H1 (cell line): ENCODE measurements at regions not wholly inside any gene's neighbourhood (a gene's known extent, or its start where the extent isn't known, plus 50 kb on each side); places are given as distances from the start of the nearest gene placed in this dataset.

Source experiments
- CTCF ChIA-PET: fragments of 300-600 bp; sonication (Branson Sonifier 250); formaldehyde crosslinking; loops from one replicate; lab custom pipeline; 2021; ENCODE audit not compliant: partially characterized antibody; lab: Charles Lee
- POLR2A ChIA-PET: fragments of 300-600 bp; sonication (Branson Sonifier 250); formaldehyde crosslinking; loops from one replicate; lab custom pipeline; 2021; ENCODE audit warnings: inconsistent platforms; ENCODE audit not compliant: partially characterized antibody; lab: Charles Lee
- DNase-seq, 2 experiments: peaks; one replicate each; pipeline versions ENCODE4 v3.0.0 to v3.0.0-alpha.2; 2010 to 2022; ENCODE audit warnings: low spot score in 2 of 2, low read depth in 1 of 2, mixed read lengths in 1 of 2
- FAIRE-seq: peaks from 2 replicates; lab custom pipeline; 2011; peaks lifted over from hg19 to GRCh38; lab: Jason Lieb, UNC
- H2AFZ ChIP-seq: 2 replicates; pipeline ENCODE4 v1.8.1; 2012; ENCODE audit warnings: low read length, inconsistent platforms
- H2AK5ac ChIP-seq: 2 replicates; pipeline ENCODE4 v1.6.1; 2013; ENCODE audit warnings: low read depth, low read length
- H2BK120ac ChIP-seq: replicated peaks from 2 replicates; pipeline ENCODE3; 2013; ENCODE audit warnings: low read depth, low read length, inconsistent platforms
- H2BK12ac ChIP-seq: 2 replicates; pipeline ENCODE4 v1.6.1; 2013; ENCODE audit warnings: low read depth, low read length
- H2BK15ac ChIP-seq: 2 replicates; pipeline ENCODE4 v1.6.1; 2013; ENCODE audit warnings: low read length
- H2BK20ac ChIP-seq: 2 replicates; pipeline ENCODE4 v1.6.1; 2013; ENCODE audit warnings: low read length
- H2BK5ac ChIP-seq: 2 replicates; pipeline ENCODE4 v1.6.1; 2013; ENCODE audit warnings: low read depth, low read length
- H3K14ac ChIP-seq: 2 replicates; pipeline ENCODE4 v1.6.1; 2013; ENCODE audit warnings: inconsistent platforms; ENCODE audit not compliant: insufficient read length
- H3K18ac ChIP-seq: 2 replicates; pipeline ENCODE4 v1.6.1; 2013; ENCODE audit warnings: low read length; ENCODE audit errors: extremely low read depth
- H3K23ac ChIP-seq: 2 replicates; pipeline ENCODE4 v1.6.1; 2013; ENCODE audit warnings: inconsistent platforms; ENCODE audit not compliant: insufficient read length
- H3K23me2 ChIP-seq: 2 replicates; pipeline ENCODE4 v1.6.1; 2013; ENCODE audit warnings: low read depth, low read length
- H3K27ac ChIP-seq: 2 replicates; pipeline ENCODE4 v1.6.1; 2011; ENCODE audit warnings: low read depth, low read length, inconsistent platforms
- H3K27me3 ChIP-seq, 4 experiments: replicated peaks in 1 of 4; 1 replicate in 1 of 4; 2 replicates in 3 of 4; pipeline versions ENCODE4 v1.6.1 to v1.8.1; 2011 to 2013; ENCODE audit warnings: low read length in 3 of 4, mild to moderate bottlenecking in 3 of 4, inconsistent platforms in 2 of 4, mixed read lengths in 2 of 4, moderate library complexity in 1 of 4; ENCODE audit not compliant: control insufficient read depth in 3 of 4, insufficient read depth in 3 of 4; ENCODE audit errors: extremely low read depth in 1 of 4
- H3K36me3 ChIP-seq, 4 experiments: 2 replicates each; pipeline versions ENCODE4 v1.6.1 to v1.8.1; 2011 to 2013; ENCODE audit warnings: mild to moderate bottlenecking in 4 of 4, low read length in 3 of 4, moderate library complexity in 2 of 4, control low read depth in 1 of 4, inconsistent platforms in 1 of 4; ENCODE audit not compliant: insufficient read depth in 4 of 4, control insufficient read depth in 2 of 4
- H3K4ac ChIP-seq: replicated peaks from 2 replicates; pipeline ENCODE3; 2013; ENCODE audit warnings: low read length, low read depth, mixed read lengths, inconsistent platforms; ENCODE audit not compliant: insufficient read length
- H3K4me1 ChIP-seq, 4 experiments: replicated peaks in 1 of 4; 1 replicate in 1 of 4; 2 replicates in 3 of 4; pipeline versions ENCODE4 v1.6.1 to v1.8.1; 2011 to 2013; ENCODE audit warnings: low read length in 3 of 4, inconsistent platforms in 2 of 4, mixed read lengths in 1 of 4; ENCODE audit not compliant: insufficient read depth in 4 of 4, control insufficient read depth in 3 of 4
- H3K4me2 ChIP-seq, 2 experiments: 2 replicates each; pipeline versions ENCODE4 v1.6.1 to v1.8.1; 2011 to 2013; ENCODE audit warnings: low read depth in 2 of 2, low read length in 2 of 2, control low read depth in 1 of 2, inconsistent platforms in 1 of 2, mild to moderate bottlenecking in 1 of 2; ENCODE audit not compliant: insufficient read depth in 1 of 2
- H3K4me3 ChIP-seq, 4 experiments: fragments of 200-600, 300-600 bp in 1 of 4; sonication (generic), shearing (Covaris generic), sonication (Bioruptor Twin) in 1 of 4; 2 replicates each; pipeline versions ENCODE4 v1.5.1 to v1.8.1; 2011 to 2016; ENCODE audit warnings: low read length in 4 of 4, low read depth in 3 of 4, control low read depth in 2 of 4, inconsistent platforms in 2 of 4, mild to moderate bottlenecking in 2 of 4, mixed read lengths in 1 of 4, moderate library complexity in 1 of 4; ENCODE audit not compliant: insufficient read depth in 2 of 4; ENCODE audit errors: extremely low read depth in 1 of 4
- H3K56ac ChIP-seq: replicated peaks from 2 replicates; pipeline ENCODE3; 2013; ENCODE audit warnings: low read depth, mild to moderate bottlenecking, mixed read lengths, low read length, inconsistent platforms; ENCODE audit not compliant: insufficient read length
- H3K79me1 ChIP-seq: 2 replicates; pipeline ENCODE4 v1.6.1; 2013; ENCODE audit warnings: low read depth, low read length, control low read depth
- H3K79me2 ChIP-seq, 2 experiments: 2 replicates each; pipeline versions ENCODE4 v1.6.1 to v1.8.1; 2012 to 2013; ENCODE audit warnings: low read length in 2 of 2, mild to moderate bottlenecking in 2 of 2, inconsistent platforms in 1 of 2; ENCODE audit not compliant: insufficient read depth in 2 of 2, control insufficient read depth in 1 of 2
- H3K9ac ChIP-seq, 4 experiments: replicated peaks in 1 of 4; 1 replicate in 1 of 4; 2 replicates in 3 of 4; pipeline versions ENCODE4 v1.6.1 to v1.8.1; 2011 to 2013; ENCODE audit warnings: low read depth in 3 of 4, low read length in 3 of 4, control low read depth in 2 of 4, mild to moderate bottlenecking in 2 of 4, moderate library complexity in 2 of 4, inconsistent platforms in 1 of 4; ENCODE audit errors: extremely low read depth in 1 of 4
- H3K9me3 ChIP-seq, 2 experiments: 2 replicates each; pipeline versions ENCODE4 v1.6.1 to v1.8.1; 2012 to 2013; ENCODE audit warnings: mild to moderate bottlenecking in 2 of 2, moderate library complexity in 2 of 2, control low read depth in 1 of 2, inconsistent platforms in 1 of 2, low read depth in 1 of 2, low read length in 1 of 2, mixed read lengths in 1 of 2; ENCODE audit not compliant: insufficient read depth in 2 of 2
- H4K20me1 ChIP-seq, 2 experiments: replicated peaks in 1 of 2; 2 replicates each; pipeline versions ENCODE3 to v1.8.1; 2011 to 2013; ENCODE audit warnings: inconsistent platforms in 2 of 2, low read length in 2 of 2, mild to moderate bottlenecking in 1 of 2; ENCODE audit not compliant: insufficient read depth in 2 of 2, control insufficient read depth in 1 of 2
- H4K5ac ChIP-seq: 2 replicates; pipeline ENCODE4 v1.6.1; 2013; ENCODE audit warnings: low read length, low read depth, mixed read lengths, inconsistent platforms; ENCODE audit not compliant: insufficient read length
- H4K8ac ChIP-seq: 2 replicates; pipeline ENCODE4 v1.8.0; 2013; ENCODE audit warnings: mild to moderate bottlenecking, moderate library complexity, low read length, inconsistent platforms; ENCODE audit not compliant: insufficient read depth; ENCODE audit errors: extremely low read depth
- H4K91ac ChIP-seq: replicated peaks from 2 replicates; pipeline ENCODE3; 2013; ENCODE audit warnings: low read length, mixed read lengths, inconsistent platforms; ENCODE audit not compliant: insufficient read length
- CBX5 ChIP-seq: fragments of 300-800, 300-1000 bp; sonication (generic); IDR thresholded peaks from 2 replicates; pipeline ENCODE4 v1.7.1; 2016; ENCODE audit warnings: antibody characterized with exemption, low read length, low read depth
- KDM4A ChIP-seq: IDR thresholded peaks from one replicate; pipeline ENCODE4 v1.7.1; 2012; ENCODE audit warnings: low read depth, mild to moderate bottlenecking, moderate library complexity, low read length, inconsistent platforms; ENCODE audit not compliant: severe bottlenecking
- ZNF274 ChIP-seq: IDR thresholded peaks from 2 replicates; pipeline ENCODE4 v1.7.0; 2012; ENCODE audit warnings: low read length, borderline replicate concordance; ENCODE audit errors: extremely low read depth
- WGBS, 2 experiments: shearing (Covaris generic) in 1 of 2; methylation state at CpG; one replicate each; pipeline versions ENCODE4 v1.1.6 to v1.1.7; 2013 to 2015; ENCODE audit warnings: low lambda C conversion rate in 2 of 2, mixed read lengths in 2 of 2, inconsistent platforms in 1 of 2, low coverage in 1 of 2, missing lambda C conversion rate in 1 of 2; ENCODE audit not compliant: insufficient replicate concordance in 2 of 2, insufficient coverage in 1 of 2, insufficient read length in 1 of 2; ENCODE audit errors: extremely low coverage in 1 of 2, missing lambda C conversion rate in 1 of 2; 5-methylcytosine and 5-hydroxymethylcytosine counted together

DNA sequence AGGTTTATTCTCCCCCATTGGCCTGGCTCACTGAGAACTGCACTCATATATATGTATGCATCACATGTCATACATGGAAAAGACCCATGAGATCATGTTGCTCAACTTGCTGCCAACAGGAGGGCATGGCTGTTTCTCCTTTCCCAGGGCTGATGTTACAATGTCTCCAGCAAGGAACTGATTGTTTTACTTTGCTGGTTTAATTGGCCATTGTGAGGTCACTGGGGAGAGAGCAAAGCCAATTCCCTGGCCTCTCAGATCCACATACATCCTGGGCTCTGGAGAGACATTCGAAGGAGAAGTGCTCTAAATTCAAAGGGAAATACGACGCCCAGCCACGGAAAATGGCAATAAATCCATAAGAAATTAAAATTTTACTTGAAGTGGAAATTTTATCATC lies 287.8 kb downstream of the WDR11 start:
- H2BK20ac ChIP-seq, result no peak overlapping the region
- H4K5ac ChIP-seq, result no peak overlapping the region
- H2BK15ac ChIP-seq, result no peak overlapping the region
- H3K23ac ChIP-seq, result no peak overlapping the region
- no peak overlapping the region for H2BK5ac ChIP-seq
- no peak overlapping the region for H3K18ac ChIP-seq
- no peak overlapping the region for H3K4me3 ChIP-seq
- H3K56ac ChIP-seq, result no peak overlapping the region
- H4K20me1 ChIP-seq, result no peaks in the 10 kb centered on the region
- H3K4me2 ChIP-seq, result no peak overlapping the region
- no peak overlapping the region for H4K8ac ChIP-seq
- ChIA-PET POLR2A (no interaction called here), CTCF (no interaction called here)
- H4K91ac ChIP-seq, result no peak overlapping the region
- H3K14ac ChIP-seq, result no peak overlapping the region
- H3K23me2 ChIP-seq, result no peaks in the 10 kb centered on the region
- H3K27ac ChIP-seq, result no peak overlapping the region
- H3K4me1 ChIP-seq, result peaks cover 0 to 3% (median 0%) of the 10 kb centered on the region in 4 experiments; a peak in 1 of 7 replicates
- FAIRE-seq, result no peak
- no peaks in the 10 kb centered on the region for H3K79me1 ChIP-seq
- no peaks in the 10 kb centered on the region for H3K79me2 ChIP-seq
- no peak for DNase-seq
- peaks cover 6 to 9% of the 10 kb centered on the region in 2 experiments for H3K9me3 ChIP-seq
- 97% methylated on average over 4 of the region's 4 CpGs; no CpG with 5 or more reads in 1 of the 2 experiments for whole genome bisulfite sequencing, 2 experiments
- H2AK5ac ChIP-seq, result no peak overlapping the region
- H3K9ac ChIP-seq, result no peak overlapping the region
- no peaks in the 10 kb centered on the region for H3K27me3 ChIP-seq
- H2AFZ ChIP-seq, result no peak overlapping the region
- no peak overlapping the region for H3K4ac ChIP-seq
- H2BK120ac ChIP-seq, result no peak overlapping the region
- no peak overlapping the region for H2BK12ac ChIP-seq
- peaks cover 0 to 2% (median 0%) of the 10 kb centered on the region in 4 experiments; a peak in 1 of 8 replicates for H3K36me3 ChIP-seq
- TF ChIP-seq ZNF274 (no peak), CBX5 (no peak), KDM4A (no peak)
